Choroid plexus epithelial cell (primary cell): ENCODE measurements at regions not wholly inside any gene's neighbourhood (a gene's known extent, or its start where the extent isn't known, plus 50 kb on each side); places are given as distances from the start of the nearest gene placed in this dataset.

Source experiments
- DNase-seq: peaks from one replicate; pipeline ENCODE4 v3.0.0-alpha.2; 2010; ENCODE audit warnings: low read depth
- H3K4me3 ChIP-seq: 2 replicates; pipeline ENCODE4 v1.5.1; 2011; ENCODE audit warnings: low read depth, mild to moderate bottlenecking, control low read depth, low read length, moderate library complexity
- TF ChIP-seq, protein P1 (sequence below): conservative IDR thresholded peaks from 2 replicates; pipeline ENCODE4 v1.5.1; 2011; ENCODE audit warnings: low read depth, mild to moderate bottlenecking, control low read depth, inconsistent platforms, low read length, moderate library complexity

- no peak overlapping the region for H3K4me3 ChIP-seq
- TF ChIP-seq, protein P1, sequence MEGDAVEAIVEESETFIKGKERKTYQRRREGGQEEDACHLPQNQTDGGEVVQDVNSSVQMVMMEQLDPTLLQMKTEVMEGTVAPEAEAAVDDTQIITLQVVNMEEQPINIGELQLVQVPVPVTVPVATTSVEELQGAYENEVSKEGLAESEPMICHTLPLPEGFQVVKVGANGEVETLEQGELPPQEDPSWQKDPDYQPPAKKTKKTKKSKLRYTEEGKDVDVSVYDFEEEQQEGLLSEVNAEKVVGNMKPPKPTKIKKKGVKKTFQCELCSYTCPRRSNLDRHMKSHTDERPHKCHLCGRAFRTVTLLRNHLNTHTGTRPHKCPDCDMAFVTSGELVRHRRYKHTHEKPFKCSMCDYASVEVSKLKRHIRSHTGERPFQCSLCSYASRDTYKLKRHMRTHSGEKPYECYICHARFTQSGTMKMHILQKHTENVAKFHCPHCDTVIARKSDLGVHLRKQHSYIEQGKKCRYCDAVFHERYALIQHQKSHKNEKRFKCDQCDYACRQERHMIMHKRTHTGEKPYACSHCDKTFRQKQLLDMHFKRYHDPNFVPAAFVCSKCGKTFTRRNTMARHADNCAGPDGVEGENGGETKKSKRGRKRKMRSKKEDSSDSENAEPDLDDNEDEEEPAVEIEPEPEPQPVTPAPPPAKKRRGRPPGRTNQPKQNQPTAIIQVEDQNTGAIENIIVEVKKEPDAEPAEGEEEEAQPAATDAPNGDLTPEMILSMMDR, result no peak
These were observed 472.3 kb downstream of the TNS1 start for GRCh38 chr2:217530392-217531090.

GRCh38 chr2:217529271-217529670 lies 473.5 kb downstream of the TNS1 start:
- DNase-seq, result no peak
- H3K4me3 ChIP-seq, result no peak overlapping the region
- TF ChIP-seq, protein P1, result no peak

More at GRCh38 chr2:217530392-217531090, 472.3 kb downstream of the TNS1 start:
- no peak for DNase-seq

- TF ChIP-seq, protein P1, result no peak
- no peak for DNase-seq
- no peak overlapping the region for H3K4me3 ChIP-seq
These were observed 475.1 kb downstream of the TNS1 start for GRCh38 chr2:217527590-217528202.

DNA sequence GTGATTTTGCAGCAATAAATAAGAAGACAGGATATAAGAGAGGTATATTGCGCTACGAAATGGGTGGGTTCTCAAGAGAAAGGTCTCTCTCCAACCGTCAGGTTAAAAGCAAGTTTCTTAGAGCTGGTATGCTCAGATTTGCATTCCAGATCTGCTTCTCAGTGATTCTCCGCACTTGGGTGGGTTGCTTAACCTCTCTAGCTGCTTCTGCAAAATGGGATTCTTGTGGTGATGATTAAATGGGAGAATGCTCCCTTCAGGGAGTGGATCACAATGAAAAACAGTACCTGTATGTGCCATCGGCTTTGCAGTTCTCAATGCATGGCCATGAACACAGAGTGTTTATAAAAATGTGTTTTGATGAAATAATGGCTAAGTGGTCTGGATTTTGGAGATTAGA lies 477.7 kb downstream of the TNS1 start:
- no peak for DNase-seq
- TF ChIP-seq, protein P1, result no peak
- H3K4me3 ChIP-seq, result no peak overlapping the region

- TF ChIP-seq, protein P1, result no peak
- no peak overlapping the region for H3K4me3 ChIP-seq
- DNase-seq, result no peak
These were observed 479.5 kb downstream of the TNS1 start for GRCh38 chr2:217523286-217523685.

DNA sequence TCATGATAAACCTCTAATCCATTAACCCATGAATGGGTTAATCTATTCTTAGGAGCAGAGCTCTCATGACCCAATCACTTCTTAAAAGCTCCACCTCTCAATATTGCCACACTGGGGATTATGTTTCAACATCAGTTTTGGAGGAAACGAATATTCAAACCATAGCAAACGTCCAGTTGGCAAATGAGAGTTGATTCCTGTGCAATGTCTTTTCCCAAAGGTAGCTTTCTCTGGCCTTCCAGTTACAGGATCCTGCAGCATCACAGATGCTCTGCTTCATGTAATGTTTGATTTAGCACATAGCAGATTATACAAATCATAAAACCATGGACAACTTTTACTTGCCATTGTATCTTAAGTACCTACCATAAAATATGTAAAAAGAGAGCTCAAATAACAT lies 481.0 kb downstream of the TNS1 start:
- no peak overlapping the region for H3K4me3 ChIP-seq
- TF ChIP-seq, protein P1, result no peak
- peak; percentile 17 for DNase-seq

GRCh38 chr2:217520356-217521010 lies 482.3 kb downstream of the TNS1 start:
- TF ChIP-seq, protein P1, result no peak
- no peak overlapping the region for H3K4me3 ChIP-seq
- DNase-seq, result peak; percentile 13
